PC-9 (cell line): ENCODE measurements at regions not wholly inside any gene's neighbourhood (a gene's known extent, or its start where the extent isn't known, plus 50 kb on each side); places are given as distances from the start of the nearest gene placed in this dataset.

ENCODE experiments used
- EZH2 ChIP-seq: fragments of 200-600 bp; sonication (generic); IDR thresholded peaks from 2 replicates; pipeline ENCODE4 v1.8.0; 2017; ENCODE audit warnings: antibody characterized with exemption, low read depth
- TF ChIP-seq, protein P1 (sequence below): fragments of 200-600 bp; sonication (generic); conservative IDR thresholded peaks from 2 replicates; pipeline ENCODE4 v1.6.1; 2017; ENCODE audit warnings: mixed run types, antibody characterized with exemption, mild to moderate bottlenecking, moderate library complexity

DNA sequence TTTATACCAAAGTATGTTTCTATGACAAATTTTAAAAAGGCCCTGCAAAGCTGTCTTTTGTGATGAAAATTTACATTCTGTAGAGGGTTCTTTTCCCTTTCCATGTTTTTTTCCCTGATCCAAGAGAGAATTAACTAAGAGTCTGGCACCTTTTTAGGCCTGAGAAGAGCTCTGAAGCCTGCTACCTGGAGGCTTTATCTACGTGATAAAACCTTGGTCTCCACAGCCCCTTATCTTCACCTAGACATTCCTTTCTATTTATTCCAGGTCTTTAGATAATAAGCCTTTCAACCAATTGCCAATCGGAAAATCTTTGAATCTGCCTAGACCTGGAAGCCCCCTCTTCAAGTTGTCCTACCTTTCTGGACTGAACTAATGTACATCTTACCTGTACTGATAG is 774.1 kb upstream of the LRRTM1 start:
- TF ChIP-seq, protein P1, sequence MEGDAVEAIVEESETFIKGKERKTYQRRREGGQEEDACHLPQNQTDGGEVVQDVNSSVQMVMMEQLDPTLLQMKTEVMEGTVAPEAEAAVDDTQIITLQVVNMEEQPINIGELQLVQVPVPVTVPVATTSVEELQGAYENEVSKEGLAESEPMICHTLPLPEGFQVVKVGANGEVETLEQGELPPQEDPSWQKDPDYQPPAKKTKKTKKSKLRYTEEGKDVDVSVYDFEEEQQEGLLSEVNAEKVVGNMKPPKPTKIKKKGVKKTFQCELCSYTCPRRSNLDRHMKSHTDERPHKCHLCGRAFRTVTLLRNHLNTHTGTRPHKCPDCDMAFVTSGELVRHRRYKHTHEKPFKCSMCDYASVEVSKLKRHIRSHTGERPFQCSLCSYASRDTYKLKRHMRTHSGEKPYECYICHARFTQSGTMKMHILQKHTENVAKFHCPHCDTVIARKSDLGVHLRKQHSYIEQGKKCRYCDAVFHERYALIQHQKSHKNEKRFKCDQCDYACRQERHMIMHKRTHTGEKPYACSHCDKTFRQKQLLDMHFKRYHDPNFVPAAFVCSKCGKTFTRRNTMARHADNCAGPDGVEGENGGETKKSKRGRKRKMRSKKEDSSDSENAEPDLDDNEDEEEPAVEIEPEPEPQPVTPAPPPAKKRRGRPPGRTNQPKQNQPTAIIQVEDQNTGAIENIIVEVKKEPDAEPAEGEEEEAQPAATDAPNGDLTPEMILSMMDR, result no peak
- TF ChIP-seq EZH2, result no peak
